OCI-LY1 (cell line): ENCODE measurements at regions not wholly inside any gene's neighbourhood (a gene's known extent, or its start where the extent isn't known, plus 50 kb on each side); places are given as distances from the start of the nearest gene placed in this dataset.

Source experiments
- H2AFZ ChIP-seq: fragments of 200-600 bp; sonication (generic), shearing (Covaris generic); 2 replicates; pipeline ENCODE4 v1.6.0; 2014; ENCODE audit warnings: antibody characterized with exemption, mild to moderate bottlenecking, low read length
- H3F3A ChIP-seq: fragments of 200-600 bp; sonication (generic), shearing (Covaris generic); 2 replicates; pipeline ENCODE4 v1.6.0; 2014; ENCODE audit warnings: mild to moderate bottlenecking, antibody characterized with exemption, low read length, moderate library complexity; ENCODE audit not compliant: insufficient read depth
- H3K27ac ChIP-seq: fragments of 200-600 bp; sonication (generic); 2 replicates; pipeline ENCODE4 v1.5.1; 2014; ENCODE audit warnings: low read length, mixed run types, mild to moderate bottlenecking, low read depth; ENCODE audit not compliant: poor library complexity, severe bottlenecking
- H3K27me3 ChIP-seq: fragments of 200-600 bp; sonication (generic); 2 replicates; pipeline ENCODE4 v1.6.0; 2014; ENCODE audit warnings: antibody characterized with exemption, mild to moderate bottlenecking, low read length, moderate library complexity; ENCODE audit not compliant: insufficient read depth
- H3K36me3 ChIP-seq: fragments of 200-600 bp; sonication (generic); 2 replicates; pipeline ENCODE4 v1.6.1; 2014; ENCODE audit warnings: mild to moderate bottlenecking, antibody characterized with exemption, low read length, moderate library complexity, mixed read lengths; ENCODE audit not compliant: insufficient read depth
- H3K4me1 ChIP-seq: fragments of 200-600 bp; sonication (generic); 2 replicates; pipeline ENCODE4 v1.5.1; 2014; ENCODE audit warnings: mild to moderate bottlenecking, low read length, moderate library complexity; ENCODE audit not compliant: insufficient read depth, severe bottlenecking
- H3K4me2 ChIP-seq: fragments of 200-600 bp; sonication (generic), shearing (Covaris generic); 2 replicates; pipeline ENCODE4 v1.6.1; 2014; ENCODE audit warnings: low read length
- H3K4me3 ChIP-seq: fragments of 200-600 bp; sonication (generic); 2 replicates; pipeline ENCODE4 v1.5.1; 2014; ENCODE audit warnings: low read length, low read depth, mild to moderate bottlenecking, mixed read lengths; ENCODE audit not compliant: poor library complexity, severe bottlenecking
- H3K79me2 ChIP-seq: fragments of 200-600 bp; shearing (Covaris generic); 2 replicates; pipeline ENCODE4 v1.6.1; 2016; ENCODE audit warnings: mixed run types, low read length, mixed read lengths; ENCODE audit not compliant: insufficient read depth
- H3K9ac ChIP-seq: fragments of 200-600 bp; sonication (generic), shearing (Covaris generic); 2 replicates; pipeline ENCODE4 v1.6.1; 2014; ENCODE audit warnings: mild to moderate bottlenecking, low read length, mixed read lengths
- H3K9me2 ChIP-seq: fragments of 200-600 bp; sonication (generic), shearing (Covaris generic); 2 replicates; pipeline ENCODE4 v1.6.1; 2014; ENCODE audit warnings: low read depth, mild to moderate bottlenecking, low read length, mixed read lengths
- H3K9me3 ChIP-seq: fragments of 200-600 bp; shearing (Covaris generic); 2 replicates; pipeline ENCODE4 v1.6.1; 2014; ENCODE audit warnings: low read length, mixed read lengths
- H4K20me1 ChIP-seq: fragments of 200-600 bp; sonication (generic), shearing (Covaris generic); 2 replicates; pipeline ENCODE4 v1.6.0; 2016; ENCODE audit warnings: mild to moderate bottlenecking, low read length; ENCODE audit not compliant: insufficient read depth
- CTCF ChIP-seq: fragments of 200-600 bp; sonication (generic), shearing (Covaris generic); IDR thresholded peaks from 2 replicates; pipeline ENCODE4 v1.5.1; 2017; ENCODE audit warnings: mild to moderate bottlenecking, antibody characterized with exemption, low read length, moderate library complexity, mixed read lengths
- EZH2 ChIP-seq: fragments of 200-600 bp; sonication (generic), shearing (Covaris generic); IDR thresholded peaks from 2 replicates; pipeline ENCODE4 v1.8.0; 2017; ENCODE audit warnings: borderline replicate concordance, mixed run types, mild to moderate bottlenecking, antibody characterized with exemption, low read length, moderate library complexity, mixed read lengths

GRCh38 chr2:195442458-195443175, 214.4 kb upstream of the SLC39A10 start:
- no peak overlapping the region for H2AFZ ChIP-seq

GRCh38 chr2:195438692-195439091, 218.3 kb upstream of the SLC39A10 start:
- Histone ChIP-seq H4K20me1 (no peaks in the 10 kb centered on the region), H3K4me2 (no peak overlapping the region), H2AFZ (no peak overlapping the region), H3K9ac (no peak overlapping the region), H3K9me3 (0 out of 2 replicates have a peak, but pooled peaks cover 3% of the 10 kb centered on the region), H3K4me1 (no peaks in the 10 kb centered on the region), H3K4me3 (no peak overlapping the region), H3K79me2 (no peaks in the 10 kb centered on the region), H3K9me2 (no peaks in the 10 kb centered on the region), H3K36me3 (no peaks in the 10 kb centered on the region), H3F3A (no peaks in the 10 kb centered on the region), H3K27ac (no peak overlapping the region), H3K27me3 (no peaks in the 10 kb centered on the region)
- TF ChIP-seq CTCF (no peak), EZH2 (no peak)

More at GRCh38 chr2:195442458-195443175, 214.4 kb upstream of the SLC39A10 start:
- Histone ChIP-seq H3K79me2 (no peaks in the 10 kb centered on the region), H3K9me2 (no peaks in the 10 kb centered on the region), H3K36me3 (no peaks in the 10 kb centered on the region), H3K4me3 (no peak overlapping the region), H3K9ac (no peak overlapping the region), H3K4me2 (no peak overlapping the region), H3K4me1 (no peaks in the 10 kb centered on the region), H3K27ac (no peak overlapping the region), H3K9me3 (0 out of 2 replicates have a peak, but pooled peaks cover 3% of the 10 kb centered on the region), H3K27me3 (no peaks in the 10 kb centered on the region), H3F3A (no peaks in the 10 kb centered on the region), H4K20me1 (no peaks in the 10 kb centered on the region)
- TF ChIP-seq CTCF: no peak
- TF ChIP-seq EZH2: no peak

- Histone ChIP-seq H3F3A (no peaks in the 10 kb centered on the region), H3K27me3 (no peaks in the 10 kb centered on the region), H3K9ac (no peak overlapping the region), H3K4me1 (no peaks in the 10 kb centered on the region), H3K4me3 (no peak overlapping the region), H3K4me2 (no peak overlapping the region), H4K20me1 (no peaks in the 10 kb centered on the region), H3K9me2 (no peaks in the 10 kb centered on the region), H2AFZ (no peak overlapping the region), H3K79me2 (no peaks in the 10 kb centered on the region), H3K9me3 (0 out of 2 replicates have a peak, but pooled peaks cover 3% of the 10 kb centered on the region), H3K36me3 (no peaks in the 10 kb centered on the region), H3K27ac (no peak overlapping the region)
- TF ChIP-seq CTCF (no peak), EZH2 (no peak)
Observed at GRCh38 chr2:195437521-195437920, 219.5 kb upstream of the SLC39A10 start.
